ENCODE measurements at regions not wholly inside any gene's neighbourhood (a gene's known extent, or its start where the extent isn't known, plus 50 kb on each side); places are given as distances from the start of the nearest gene placed in this dataset.
"Not testable (repeated sequence)": the region's sequence is repeated elsewhere in the genome, so short reads cannot be mapped to it uniquely, and the experiment has no call there.

DNA sequence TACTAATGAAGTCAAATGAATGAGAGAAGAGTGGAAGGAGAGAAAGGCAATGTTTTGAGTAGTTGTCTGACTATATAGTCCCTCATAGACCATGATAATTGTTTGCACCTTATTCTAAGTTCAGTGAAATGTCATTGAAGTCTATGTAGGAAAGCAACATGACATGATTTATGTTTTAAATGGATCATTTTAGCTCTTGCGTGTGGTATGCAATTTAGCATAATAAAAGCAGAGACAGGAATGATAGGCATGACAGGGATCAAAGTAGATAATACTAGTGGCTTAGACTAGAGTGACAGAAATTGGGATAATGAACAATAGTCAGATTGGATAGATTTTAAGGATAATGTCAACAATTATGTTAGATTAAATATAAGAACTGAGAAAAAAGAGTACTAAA lies 132.5 kb downstream of the PYDC2 start:
- Histone ChIP-seq H3K27me3 (ENCODE audit: low read depth) (no peaks in the 10 kb centered on the region), H3K4me3 (no peak overlapping the region), H3K4me1 (peaks cover 13% of the 10 kb centered on the region), H3K36me3 (replicated peaks) (no peaks in the 10 kb centered on the region), H3K9me3 (no peaks in the 10 kb centered on the region)
- DNase-seq (ENCODE audit: low spot score in 2 of 2): peak in 1 of 2 experiments; percentile 71
- in situ Hi-C loops (cut with MboI; ENCODE audit: low sequenced_read_pairs): no loop called here

- in situ Hi-C loops (cut with MboI; ENCODE audit: low sequenced_read_pairs); H3K36me3 ChIP-seq (replicated peaks); H3K9me3 ChIP-seq; H3K27me3 ChIP-seq (ENCODE audit: low read depth); DNase-seq (ENCODE audit: low spot score in 2 of 2); H3K4me3 ChIP-seq; H3K4me1 ChIP-seq: not testable (repeated sequence)
These were observed 154.5 kb downstream of the PYDC2 start for GRCh38 chr3:191615511-191615910.

DNA sequence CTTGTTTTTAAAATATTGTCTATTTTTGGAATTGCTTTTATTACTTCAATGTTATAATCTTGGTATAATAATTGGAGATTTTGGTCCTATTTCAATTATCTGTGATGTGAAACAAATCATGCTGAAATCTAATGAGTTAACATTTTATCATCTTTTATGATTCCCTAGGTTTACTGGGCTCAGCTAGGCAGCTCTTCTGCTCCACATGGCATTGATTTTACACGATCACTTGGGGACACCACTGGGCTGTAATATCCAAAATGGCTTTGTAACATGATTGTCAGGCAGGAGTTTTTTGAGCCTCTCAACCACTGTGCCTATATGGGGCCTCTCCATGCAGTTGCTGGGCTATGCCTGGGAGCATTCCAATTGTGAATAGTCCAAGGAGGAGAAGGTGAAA lies 163.3 kb downstream of the PYDC2 start:
- in situ Hi-C loops (cut with MboI; ENCODE audit: low sequenced_read_pairs): no loop called here
- Histone ChIP-seq H3K4me3 (no peak overlapping the region), H3K36me3 (replicated peaks) (no peaks in the 10 kb centered on the region), H3K4me1 (no peaks in the 10 kb centered on the region), H3K9me3 (no peaks in the 10 kb centered on the region), H3K27me3 (ENCODE audit: low read depth) (no peaks in the 10 kb centered on the region)
- no peak for DNase-seq (ENCODE audit: low spot score in 2 of 2)

DNA sequence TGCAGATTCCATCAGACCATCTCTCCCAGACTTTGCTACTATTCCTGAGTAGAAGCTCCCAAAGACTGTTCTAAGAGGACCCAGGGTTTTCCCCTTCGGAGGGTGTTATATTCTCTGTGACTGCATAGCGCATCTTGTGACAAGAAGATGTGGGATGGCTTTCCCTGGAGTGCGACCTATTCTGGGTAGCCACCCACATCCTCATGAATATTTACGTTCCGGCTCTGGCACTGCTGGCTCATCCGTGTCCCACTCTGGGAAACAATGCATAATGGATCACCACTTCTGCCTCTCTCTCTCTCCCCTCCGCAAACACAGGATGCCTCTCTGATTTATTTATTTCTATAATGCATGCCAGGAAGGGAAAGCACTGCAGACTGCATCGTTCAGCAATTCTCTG lies 166.1 kb downstream of the PYDC2 start:
- Histone ChIP-seq H3K4me1 (no peaks in the 10 kb centered on the region), H3K36me3 (replicated peaks) (no peaks in the 10 kb centered on the region), H3K9me3 (no peaks in the 10 kb centered on the region), H3K4me3 (no peak overlapping the region), H3K27me3 (ENCODE audit: low read depth) (no peaks in the 10 kb centered on the region)
- DNase-seq (ENCODE audit: low spot score in 2 of 2): no peak
- in situ Hi-C loops (cut with MboI; ENCODE audit: low sequenced_read_pairs): no loop called here

- in situ Hi-C loops (cut with MboI; ENCODE audit: low sequenced_read_pairs): no loop called here
- no peaks in the 10 kb centered on the region for H3K4me1 ChIP-seq
These were observed 167.6 kb downstream of the PYDC2 start for GRCh38 chr3:191628571-191628970.

DNA sequence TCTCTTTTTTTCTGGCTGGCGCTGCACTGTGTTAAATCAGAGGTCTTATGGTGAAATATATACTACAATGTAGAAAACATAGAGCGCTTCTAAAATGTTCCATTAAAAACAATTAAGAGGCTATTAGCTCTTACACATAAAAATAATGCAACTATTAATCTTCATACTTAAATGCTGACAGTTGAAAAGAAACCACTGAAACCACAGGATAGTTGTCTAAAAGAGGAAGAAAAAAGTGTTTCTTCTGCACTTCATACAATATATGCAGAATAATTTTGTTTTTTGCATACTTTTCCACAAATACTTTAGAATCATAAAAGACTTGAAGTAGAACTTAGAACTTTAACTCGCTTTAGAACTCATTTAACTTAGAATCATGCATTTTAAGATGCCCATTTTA lies 170.5 kb downstream of the PYDC2 start:
- Histone ChIP-seq H3K36me3 (replicated peaks) (no peaks in the 10 kb centered on the region), H3K4me1 (no peaks in the 10 kb centered on the region), H3K4me3 (no peak overlapping the region), H3K9me3 (no peaks in the 10 kb centered on the region), H3K27me3 (ENCODE audit: low read depth) (no peaks in the 10 kb centered on the region)
- no peak for DNase-seq (ENCODE audit: low spot score in 2 of 2)
- in situ Hi-C loops (cut with MboI; ENCODE audit: low sequenced_read_pairs): no loop called here

More at GRCh38 chr3:191628571-191628970, 167.6 kb downstream of the PYDC2 start:
- no peak for DNase-seq (ENCODE audit: low spot score in 2 of 2)
- no peaks in the 10 kb centered on the region for H3K36me3 ChIP-seq (replicated peaks)
- H3K4me3 ChIP-seq: no peak overlapping the region
- no peaks in the 10 kb centered on the region for H3K27me3 ChIP-seq (ENCODE audit: low read depth)
- H3K9me3 ChIP-seq: no peaks in the 10 kb centered on the region

DNA sequence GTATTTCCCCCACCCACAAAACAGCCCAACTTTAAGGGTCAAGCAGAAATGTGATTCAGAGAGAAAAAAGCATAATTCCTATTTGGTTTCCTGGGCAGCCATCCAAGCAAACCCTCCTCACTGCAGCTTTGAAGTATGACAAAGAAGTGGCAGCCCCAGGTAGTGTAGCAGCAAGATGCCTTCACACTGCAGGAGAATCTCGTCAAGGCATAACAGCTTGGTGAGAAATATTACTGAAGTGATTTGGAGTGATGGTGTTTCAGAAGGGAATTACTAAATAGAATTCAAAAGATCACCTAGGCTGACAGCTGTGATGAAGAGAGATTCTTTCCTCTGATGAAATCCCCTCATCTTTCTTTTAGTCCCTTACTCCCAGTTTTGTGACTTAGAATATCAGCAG lies 173.9 kb downstream of the PYDC2 start:
- no peaks in the 10 kb centered on the region for H3K4me1 ChIP-seq
- in situ Hi-C loops (cut with MboI; ENCODE audit: low sequenced_read_pairs): no loop called here

GRCh38 chr3:191637611-191638010 lies 176.6 kb downstream of the PYDC2 start:
- no peak for DNase-seq (ENCODE audit: low spot score in 2 of 2)
- Histone ChIP-seq H3K27me3 (ENCODE audit: low read depth) (no peaks in the 10 kb centered on the region), H3K4me3 (no peak overlapping the region), H3K36me3 (replicated peaks) (no peaks in the 10 kb centered on the region), H3K9me3 (no peaks in the 10 kb centered on the region), H3K4me1 (no peaks in the 10 kb centered on the region)
- in situ Hi-C loops (cut with MboI; ENCODE audit: low sequenced_read_pairs): no loop called here

More for the DNA sequence above, 173.9 kb downstream of the PYDC2 start:
- H3K4me3 ChIP-seq: no peak overlapping the region
- no peak for DNase-seq (ENCODE audit: low spot score in 2 of 2)
- no peaks in the 10 kb centered on the region for H3K36me3 ChIP-seq (replicated peaks)
- no peaks in the 10 kb centered on the region for H3K9me3 ChIP-seq
- H3K27me3 ChIP-seq (ENCODE audit: low read depth): no peaks in the 10 kb centered on the region

GRCh38 chr3:191641789-191642188 lies 180.8 kb downstream of the PYDC2 start:
- Histone ChIP-seq H3K36me3 (replicated peaks) (no peaks in the 10 kb centered on the region), H3K4me3 (no peak overlapping the region), H3K27me3 (ENCODE audit: low read depth) (no peaks in the 10 kb centered on the region), H3K4me1 (peaks cover 13% of the 10 kb centered on the region), H3K9me3 (0 out of 2 replicates have a peak, but pooled peaks cover 5% of the 10 kb centered on the region)
- in situ Hi-C loops (cut with MboI; ENCODE audit: low sequenced_read_pairs): no loop called here
- no peak for DNase-seq (ENCODE audit: low spot score in 2 of 2)

DNA sequence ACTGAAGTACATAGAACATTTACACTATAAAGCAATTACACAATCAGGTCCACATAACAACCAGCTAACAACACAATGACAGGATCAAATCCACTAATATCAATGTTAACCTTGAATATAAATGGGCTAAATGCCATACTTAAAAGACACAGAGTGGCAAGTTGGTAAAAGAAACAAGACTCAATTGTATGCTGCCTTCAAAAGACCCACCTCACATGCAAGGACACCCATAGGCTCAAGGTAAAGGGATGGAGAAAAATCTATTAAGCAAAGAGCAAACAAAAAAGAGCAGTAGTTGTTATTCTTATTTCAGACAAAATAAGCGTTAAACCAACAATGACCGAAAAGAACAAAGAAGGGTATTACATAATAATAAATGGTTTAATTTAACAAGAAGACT lies 183.3 kb downstream of the PYDC2 start:
- Histone ChIP-seq H3K4me3 (no peak overlapping the region), H3K36me3 (replicated peaks) (no peaks in the 10 kb centered on the region), H3K27me3 (ENCODE audit: low read depth) (no peaks in the 10 kb centered on the region), H3K4me1 (peaks cover 13% of the 10 kb centered on the region), H3K9me3 (0 out of 2 replicates have a peak, but pooled peaks cover 5% of the 10 kb centered on the region)
- peak; percentile 45 to 92 for DNase-seq (ENCODE audit: low spot score in 2 of 2)
- in situ Hi-C loops (cut with MboI; ENCODE audit: low sequenced_read_pairs): no loop called here

GRCh38 chr3:191646242-191646641 lies 185.3 kb downstream of the PYDC2 start:
- H3K4me1 ChIP-seq: peaks cover 13% of the 10 kb centered on the region
- H3K9me3 ChIP-seq: 0 out of 2 replicates have a peak, but pooled peaks cover 5% of the 10 kb centered on the region
- no peak for DNase-seq (ENCODE audit: low spot score in 2 of 2)
- H3K27me3 ChIP-seq (ENCODE audit: low read depth): no peaks in the 10 kb centered on the region
- in situ Hi-C loops (cut with MboI; ENCODE audit: low sequenced_read_pairs): no loop called here
- no peak overlapping the region for H3K4me3 ChIP-seq
- no peaks in the 10 kb centered on the region for H3K36me3 ChIP-seq (replicated peaks)

DNA sequence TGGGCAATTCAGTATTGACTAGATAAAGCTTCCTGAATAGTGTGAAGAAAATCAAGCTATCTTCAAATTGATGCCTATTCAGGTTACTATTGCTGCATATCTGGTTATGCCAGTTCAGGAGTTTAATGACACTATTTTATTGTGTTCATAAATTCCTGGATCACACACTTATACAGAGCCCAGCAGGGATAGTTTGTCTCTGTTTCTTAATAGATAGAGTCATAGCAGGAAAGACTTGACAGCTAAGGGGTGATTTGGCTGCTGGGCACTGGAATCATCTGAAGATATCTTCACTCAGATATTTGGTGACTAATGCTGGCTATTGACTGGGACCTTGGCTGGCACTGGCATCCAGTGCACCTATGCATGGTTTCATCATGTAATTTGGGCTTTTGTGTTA lies 187.8 kb downstream of the PYDC2 start:
- in situ Hi-C loops (cut with MboI; ENCODE audit: low sequenced_read_pairs): no loop called here
- Histone ChIP-seq H3K4me3 (no peak overlapping the region), H3K4me1 (peaks cover 7% of the 10 kb centered on the region), H3K36me3 (replicated peaks) (no peaks in the 10 kb centered on the region), H3K9me3 (peaks cover 5% of the 10 kb centered on the region; the same call in 1 of the 2 replicates), H3K27me3 (ENCODE audit: low read depth) (no peaks in the 10 kb centered on the region)
- no peak for DNase-seq (ENCODE audit: low spot score in 2 of 2)

DNA sequence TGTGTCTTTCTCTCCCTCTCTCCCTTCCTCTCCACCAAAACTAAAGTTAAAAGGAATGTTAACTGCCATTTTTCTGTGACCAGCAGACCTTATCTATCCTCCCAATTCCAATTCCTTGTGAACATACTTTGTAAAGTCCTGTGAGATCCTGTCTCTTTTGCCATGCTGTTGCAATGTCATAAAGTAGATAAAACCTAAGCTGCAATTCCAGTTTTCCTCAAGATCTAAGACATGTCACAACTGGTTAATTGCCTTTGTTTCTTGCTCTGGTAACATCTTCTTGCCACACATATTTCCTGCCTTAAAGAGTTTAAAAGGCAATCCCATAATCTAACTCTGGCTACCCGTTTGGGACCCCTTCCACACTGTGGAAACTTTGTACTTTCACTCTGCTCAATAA lies 188.7 kb downstream of the PYDC2 start:
- no peak for DNase-seq (ENCODE audit: low spot score in 2 of 2)
- in situ Hi-C loops (cut with MboI; ENCODE audit: low sequenced_read_pairs): no loop called here
- Histone ChIP-seq H3K9me3 (peaks cover 5% of the 10 kb centered on the region; the same call in 1 of the 2 replicates), H3K4me3 (no peak overlapping the region), H3K27me3 (ENCODE audit: low read depth) (no peaks in the 10 kb centered on the region), H3K4me1 (peaks cover 4% of the 10 kb centered on the region), H3K36me3 (replicated peaks) (no peaks in the 10 kb centered on the region)

GRCh38 chr3:191658781-191659419 lies 197.9 kb downstream of the PYDC2 start:
- in situ Hi-C loops (cut with MboI; ENCODE audit: low sequenced_read_pairs); H3K9me3 ChIP-seq; H3K27me3 ChIP-seq (ENCODE audit: low read depth); H3K4me3 ChIP-seq; DNase-seq (ENCODE audit: low spot score in 2 of 2); H3K36me3 ChIP-seq (replicated peaks); H3K4me1 ChIP-seq: not testable (repeated sequence)

DNA sequence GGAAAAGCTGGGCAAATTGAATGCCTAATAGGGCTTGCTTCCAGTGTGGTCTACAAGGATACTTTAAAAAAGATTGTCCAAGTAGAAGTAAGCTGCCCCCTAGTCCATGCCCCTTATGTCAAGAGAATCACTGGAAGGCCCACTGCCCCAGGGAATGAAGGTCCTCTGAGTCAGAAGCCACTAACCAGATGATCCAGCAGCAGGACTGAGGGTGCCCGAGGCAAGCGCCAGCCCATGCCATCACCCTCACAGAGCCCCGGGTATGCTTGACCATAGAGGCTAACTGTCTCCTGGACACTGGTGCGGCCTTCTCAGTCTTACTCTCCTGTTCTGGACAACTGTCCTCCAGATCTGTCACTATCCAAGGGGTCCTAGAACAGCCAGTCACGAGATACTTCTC lies 201.2 kb downstream of the PYDC2 start:
- H3K4me1 ChIP-seq; H3K36me3 ChIP-seq (replicated peaks); H3K4me3 ChIP-seq; DNase-seq (ENCODE audit: low spot score in 2 of 2); H3K9me3 ChIP-seq; H3K27me3 ChIP-seq (ENCODE audit: low read depth); in situ Hi-C loops (cut with MboI; ENCODE audit: low sequenced_read_pairs): not testable (repeated sequence)
